Superior temporal gyrus (tissue), 1 donor: ENCODE measurements at regions not wholly inside any gene's neighbourhood (a gene's known extent, or its start where the extent isn't known, plus 50 kb on each side); places are given as distances from the start of the nearest gene placed in this dataset.

Experiments used
- DNase-seq: peaks from one replicate; pipeline ENCODE4 v3.0.0-alpha.2; 2016; ENCODE audit errors: extremely low spot score

DNA sequence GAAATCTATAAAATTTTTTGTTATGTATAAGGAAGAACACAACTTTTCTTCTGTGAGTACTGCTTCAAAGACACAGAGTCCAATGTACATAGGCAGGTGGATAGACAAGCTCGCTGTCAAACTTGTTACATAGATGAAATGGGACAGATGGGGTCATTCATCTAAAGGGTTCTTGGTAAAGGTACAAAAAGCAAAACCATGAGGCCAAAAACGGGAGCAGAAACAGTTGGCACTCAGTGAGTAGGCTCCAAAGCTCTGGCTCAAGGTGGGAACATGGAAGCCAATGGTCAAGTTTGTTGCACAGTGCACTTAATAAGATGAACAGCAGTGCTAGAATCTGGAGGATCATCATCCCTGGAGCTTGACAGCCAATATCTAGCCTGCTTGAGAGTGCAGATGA, 979.0 kb upstream of the EEF2KMT start:
- DNase-seq: no peak

DNA sequence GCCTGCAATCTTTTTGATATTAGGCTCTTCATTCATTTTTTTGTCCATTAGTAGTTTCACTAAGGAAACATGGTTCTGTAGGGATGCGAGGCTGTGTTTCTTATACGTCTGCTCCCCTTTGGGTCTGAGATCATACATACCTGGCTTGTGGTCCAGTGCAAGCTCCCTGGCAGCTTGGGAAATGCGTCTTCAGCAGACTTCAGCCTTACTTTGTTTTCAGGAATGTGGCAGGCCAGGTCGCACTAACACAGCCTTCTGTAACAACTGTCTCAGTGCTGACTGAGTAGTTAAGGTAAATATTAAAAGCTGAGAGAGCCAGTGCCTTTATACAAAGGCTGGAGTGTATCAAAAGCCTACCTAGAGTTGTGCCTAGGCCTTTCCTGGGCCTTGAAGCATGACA, 970.5 kb upstream of the EEF2KMT start:
- no peak for DNase-seq

DNA sequence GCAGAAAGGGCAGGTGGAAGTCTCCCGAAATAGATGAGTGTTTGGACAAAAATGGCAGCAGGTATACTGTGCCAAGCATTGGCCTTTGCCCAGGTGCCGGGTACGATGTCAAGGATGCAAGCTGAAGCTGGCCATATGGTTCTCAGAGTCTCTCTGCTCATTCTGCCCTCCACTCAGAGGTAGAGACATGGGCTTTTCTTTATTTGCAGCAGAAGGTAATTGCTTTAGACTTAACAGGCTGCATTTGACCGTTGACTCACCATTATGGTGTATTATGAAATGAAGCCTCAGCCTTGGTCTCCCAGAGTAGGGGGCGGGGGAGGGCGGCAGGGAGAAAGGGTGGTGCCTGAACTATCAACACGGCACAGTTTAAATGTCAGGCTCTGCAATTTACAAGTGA, 969.1 kb upstream of the EEF2KMT start:
- no peak for DNase-seq

DNA sequence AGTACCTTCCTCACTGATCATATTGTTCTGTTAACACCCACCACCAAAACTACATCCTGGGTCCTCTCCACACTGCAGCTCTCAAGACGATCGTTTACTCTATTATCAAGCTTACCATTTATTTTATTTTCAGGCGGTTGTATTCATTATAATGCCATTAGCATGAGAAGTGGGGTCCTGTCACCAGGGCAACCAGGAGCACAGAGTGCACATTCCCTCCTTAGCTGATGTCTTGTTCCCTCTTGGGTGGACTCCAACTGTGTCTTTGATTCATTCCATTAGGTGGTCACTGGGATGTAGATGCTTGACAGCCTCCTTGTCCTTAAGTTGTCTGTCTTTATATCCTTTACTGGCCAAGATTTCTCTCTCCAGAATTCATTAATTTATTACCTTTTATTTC, 965.9 kb upstream of the EEF2KMT start:
- no peak for DNase-seq

DNA sequence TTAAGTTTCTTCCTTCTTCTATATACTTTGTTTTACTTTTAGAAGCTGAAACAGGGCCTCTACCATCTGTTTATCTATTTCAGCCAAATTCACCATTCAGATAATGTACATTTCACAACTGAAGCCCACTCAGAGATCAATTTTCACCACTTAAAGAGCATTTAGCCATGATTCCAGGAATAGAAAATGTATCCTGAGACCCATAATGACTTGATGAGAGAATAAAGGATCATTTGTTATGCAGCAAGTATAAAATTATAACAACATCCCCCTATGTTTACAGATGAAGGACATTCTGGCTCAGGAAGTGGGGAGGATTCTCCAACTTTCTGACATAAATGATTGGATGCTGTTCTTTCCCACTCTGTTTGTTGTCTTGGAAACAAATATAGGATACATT, 962.1 kb upstream of the EEF2KMT start:
- DNase-seq: no peak

DNA sequence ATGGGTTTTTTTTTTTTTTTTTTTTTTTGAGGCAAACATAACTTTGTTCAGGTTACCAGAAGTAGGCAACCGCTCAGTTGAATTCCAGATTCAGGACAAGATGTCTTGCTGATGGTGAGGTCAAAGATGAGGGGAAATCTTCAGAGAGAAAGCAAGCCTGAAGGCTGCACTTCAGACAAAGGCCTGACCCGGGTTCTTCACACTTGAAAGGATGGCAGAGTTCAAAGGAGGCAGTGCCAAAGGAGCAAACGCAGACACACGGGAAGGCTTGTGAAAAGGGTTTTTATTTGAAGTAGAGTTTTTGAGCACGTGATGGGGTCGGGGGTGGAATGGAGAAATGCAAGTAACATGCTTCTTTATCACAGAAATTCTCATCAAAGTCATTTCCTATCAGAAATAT, 960.2 kb upstream of the EEF2KMT start:
- DNase-seq: no peak

DNA sequence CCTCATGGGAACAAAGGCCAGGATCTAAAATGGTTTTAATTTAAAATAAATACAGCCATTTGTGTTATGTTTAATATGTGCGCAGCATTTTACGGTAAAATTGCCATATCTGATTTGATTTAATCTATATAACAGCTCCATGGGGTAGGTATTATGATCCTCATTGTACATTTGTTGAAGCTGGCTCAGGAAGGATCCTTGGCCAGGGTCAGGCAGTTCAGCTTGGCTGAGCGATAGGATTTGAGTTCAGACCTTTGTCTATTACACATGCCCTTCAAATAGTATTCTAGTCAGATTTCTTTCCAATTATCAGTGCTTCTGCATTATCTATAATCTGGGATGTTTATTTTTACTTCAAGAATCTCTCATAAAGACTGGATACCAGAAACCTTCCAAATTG, 950.4 kb upstream of the EEF2KMT start:
- no peak for DNase-seq

DNA sequence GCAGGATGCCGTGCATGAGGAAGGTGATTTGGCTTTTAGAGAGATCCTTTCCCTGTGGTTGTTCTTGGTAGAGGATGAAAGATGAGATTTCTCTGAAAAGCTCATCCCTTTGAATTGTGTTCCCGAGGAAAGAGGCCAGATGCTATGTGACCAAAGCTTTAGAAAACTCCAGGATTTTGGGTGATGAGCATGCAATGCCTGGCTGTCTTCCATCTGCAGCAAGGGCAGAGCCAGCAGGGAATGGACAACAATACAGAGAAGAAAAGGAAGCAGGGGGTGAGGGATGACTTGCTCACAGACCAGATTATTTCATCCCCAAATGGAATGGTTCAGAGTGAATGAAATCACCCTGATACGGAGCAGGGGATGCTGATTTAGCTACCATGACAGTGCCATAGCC, 949.7 kb upstream of the EEF2KMT start:
- no peak for DNase-seq

DNA sequence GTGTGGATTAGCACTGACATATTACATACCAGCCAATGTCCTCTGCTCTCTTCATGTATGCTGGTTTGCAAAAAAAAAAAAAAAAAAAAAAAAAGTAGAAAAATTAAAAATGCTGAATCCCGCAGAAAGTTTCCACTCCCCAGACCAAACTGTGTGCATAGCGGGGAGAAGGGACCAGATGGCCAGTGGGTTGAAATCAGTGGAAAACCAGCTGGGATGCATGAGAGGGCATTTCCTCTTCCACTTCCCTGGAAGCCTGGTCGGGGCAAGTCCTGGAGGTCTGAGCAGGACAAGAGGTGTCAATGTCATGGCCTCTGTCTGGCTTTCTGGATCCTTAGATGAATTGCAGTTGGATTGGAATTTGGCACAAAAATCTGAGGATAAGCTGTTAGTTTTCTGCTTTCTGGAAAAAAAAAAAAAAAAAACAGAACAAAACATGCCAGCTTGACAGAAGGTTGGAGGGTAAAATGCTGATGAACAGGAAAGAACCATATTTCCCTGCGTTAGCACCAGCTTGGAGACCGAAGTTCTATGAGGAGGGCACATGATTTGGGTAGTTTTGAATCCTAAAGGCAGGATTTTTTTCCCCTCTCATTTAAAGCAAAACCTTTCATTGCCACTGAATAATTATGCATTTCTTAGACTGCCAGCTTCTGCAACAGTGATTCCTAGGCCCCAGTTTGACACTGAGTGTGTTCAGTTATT, 941.5 kb upstream of the EEF2KMT start:
- DNase-seq: no peak

DNA sequence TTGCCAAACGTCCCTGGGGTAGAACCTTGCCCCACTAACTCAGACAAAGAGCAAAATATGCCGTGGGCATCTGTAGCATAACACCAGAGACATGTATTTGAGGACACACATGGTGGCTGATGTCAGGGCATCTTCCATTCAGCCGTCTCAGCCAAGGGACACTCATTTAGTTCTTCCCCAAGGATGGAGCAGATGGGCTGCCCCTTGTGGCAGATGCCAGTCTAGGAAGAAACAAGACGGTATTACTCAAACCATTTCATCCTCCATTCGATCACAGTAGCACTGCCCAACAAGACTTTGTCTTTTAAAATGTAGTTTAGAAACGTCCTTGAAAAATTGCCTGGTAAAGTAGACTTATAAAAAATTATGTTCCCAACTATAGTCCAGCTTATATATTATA, 937.6 kb upstream of the EEF2KMT start:
- DNase-seq: no peak

DNA sequence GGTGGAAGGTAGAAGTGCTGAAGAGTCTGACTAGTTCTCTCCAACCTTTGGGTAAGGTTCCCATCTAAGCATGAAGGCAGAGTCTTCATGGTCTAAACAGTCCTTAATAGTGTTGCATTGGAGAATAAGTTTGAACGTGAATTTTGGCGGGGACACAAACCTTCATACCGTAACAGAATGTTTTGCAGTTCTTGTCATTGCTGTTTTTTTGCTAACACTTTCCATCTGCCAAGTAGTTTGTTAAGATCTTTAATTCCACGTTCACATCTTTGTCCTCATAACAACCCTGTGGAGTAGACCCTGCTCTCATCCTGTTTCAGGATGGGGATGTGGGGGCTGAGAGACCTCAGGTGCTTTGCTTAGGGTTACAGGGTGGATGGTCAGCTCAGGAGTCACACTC, 936.9 kb upstream of the EEF2KMT start:
- no peak for DNase-seq

DNA sequence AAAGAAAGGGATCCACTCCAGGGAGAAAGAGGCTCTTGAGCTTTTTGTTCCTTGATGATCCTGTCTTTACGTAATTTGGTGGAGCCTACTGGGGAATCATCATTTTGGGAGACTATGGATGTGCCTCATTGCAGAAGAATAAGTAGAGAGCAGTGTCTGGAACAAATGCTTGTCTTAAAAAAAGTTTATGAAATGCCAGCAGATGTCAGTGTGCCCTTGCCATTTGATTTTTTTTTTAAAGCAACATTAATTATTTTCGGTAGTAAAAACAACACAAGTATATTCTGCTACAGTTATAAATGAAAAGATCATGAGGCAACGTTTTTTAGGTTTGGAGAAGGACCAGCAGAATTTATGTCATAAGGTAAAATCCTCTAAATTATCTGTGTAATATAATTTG, 934.8 kb upstream of the EEF2KMT start:
- no peak for DNase-seq

DNA sequence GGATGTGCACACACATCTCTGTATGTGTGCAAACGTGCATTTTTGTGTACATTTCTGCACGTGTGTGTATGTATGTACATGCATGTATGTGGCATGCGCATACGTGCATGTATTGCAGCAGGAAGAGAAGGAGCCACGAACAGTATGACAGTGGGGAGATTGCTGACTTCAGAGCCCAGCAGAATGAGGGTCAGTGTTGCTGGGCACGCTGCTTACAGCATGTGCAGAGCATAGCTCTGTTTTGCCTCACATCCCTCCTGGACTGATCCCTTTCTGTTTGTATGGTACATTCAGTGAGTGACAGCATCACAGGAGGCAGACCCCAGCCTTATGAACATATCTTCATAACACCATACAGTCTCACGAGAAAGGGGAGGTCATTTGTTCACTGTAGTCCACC, 934.0 kb upstream of the EEF2KMT start:
- DNase-seq: no peak

DNA sequence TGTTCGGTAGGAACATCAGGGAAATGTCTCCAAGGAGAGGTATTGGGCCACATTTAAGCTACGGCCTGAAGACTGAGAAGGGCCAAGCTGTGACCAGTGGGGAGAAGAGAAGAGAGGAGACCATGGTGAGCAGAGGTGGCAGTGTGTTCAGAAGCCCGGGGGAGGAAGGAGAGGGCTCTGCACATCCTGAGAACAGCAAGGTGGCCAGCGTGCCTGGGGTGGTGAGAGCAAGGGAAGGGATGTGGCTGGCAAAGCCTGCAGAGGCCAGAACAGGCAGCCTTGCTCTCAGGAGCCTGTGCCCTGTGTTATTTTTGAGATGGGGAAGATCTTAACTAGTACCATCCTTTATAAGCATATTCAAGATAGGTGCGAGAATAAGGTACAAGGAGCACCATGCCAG, 933.5 kb upstream of the EEF2KMT start:
- DNase-seq: no peak

DNA sequence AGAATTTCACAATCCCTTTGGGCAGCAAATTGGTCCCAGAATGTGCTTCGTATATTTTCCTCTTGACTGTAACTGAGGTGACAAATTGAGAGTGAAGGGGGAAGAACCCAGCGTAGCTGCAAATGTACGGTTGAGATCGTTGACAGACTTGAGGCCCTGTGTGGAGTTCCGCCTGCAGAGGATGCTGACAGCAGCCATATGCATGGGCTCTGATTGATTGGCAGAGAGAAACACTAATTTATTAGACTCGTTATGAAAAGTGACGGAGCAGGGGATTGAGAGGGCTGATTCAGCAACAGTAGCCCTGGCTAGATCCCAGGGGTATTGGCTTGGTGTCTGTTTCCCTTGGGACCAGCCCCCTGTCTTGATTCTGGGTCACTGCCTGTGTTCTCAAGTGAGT, 930.1 kb upstream of the EEF2KMT start:
- DNase-seq: no peak

DNA sequence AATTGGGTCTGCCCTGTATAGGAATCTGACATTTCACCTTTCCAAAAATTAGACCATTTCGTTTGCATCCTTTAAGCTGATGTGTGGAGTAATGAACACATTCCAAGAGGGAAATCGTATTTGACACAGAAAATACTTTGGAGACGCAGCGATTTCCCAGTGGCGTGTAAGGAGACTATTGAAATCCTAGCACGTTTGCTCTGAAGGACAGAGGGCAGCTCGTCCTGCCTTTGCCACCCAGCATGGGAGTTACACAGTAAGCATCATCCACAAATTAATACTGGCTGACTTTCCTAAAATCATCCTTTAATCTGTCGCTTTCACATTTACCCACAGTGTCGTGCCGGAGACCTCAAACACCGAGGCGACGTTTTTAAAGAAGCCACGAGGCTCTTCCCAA, 925.9 kb upstream of the EEF2KMT start:
- no peak for DNase-seq

DNA sequence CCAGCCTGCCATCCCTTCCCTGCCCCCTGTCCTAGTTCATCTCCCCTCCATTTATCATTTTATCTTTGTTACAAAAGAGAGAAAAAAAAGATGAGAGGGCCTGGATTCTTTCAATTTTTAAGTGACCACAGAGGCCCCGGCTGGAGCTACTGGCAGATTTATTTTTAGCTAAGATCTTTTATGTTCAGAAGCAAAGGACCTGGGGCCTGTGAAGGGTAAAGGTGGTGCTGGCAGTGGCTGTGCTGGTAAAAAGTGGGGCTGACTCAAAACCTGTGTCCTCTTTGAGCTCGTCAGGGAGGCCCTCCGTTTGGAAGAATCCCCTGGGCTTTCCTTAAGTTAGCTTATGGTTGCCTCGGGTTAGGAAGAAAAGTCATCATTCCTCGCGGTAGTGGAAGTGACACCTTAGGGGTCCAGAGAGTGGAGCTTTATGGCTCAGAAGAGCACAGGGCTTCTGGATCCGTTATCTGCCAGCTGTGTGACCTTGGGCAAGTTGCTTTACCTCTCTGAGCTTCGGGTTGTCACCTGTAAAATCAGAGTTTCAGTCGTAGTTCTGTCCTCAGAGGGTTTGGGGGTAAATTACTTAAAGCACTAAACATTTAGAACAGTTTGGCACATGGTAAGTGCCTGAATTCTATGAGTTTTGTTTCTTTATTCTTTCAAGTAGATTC, 923.8 kb upstream of the EEF2KMT start:
- no peak for DNase-seq

DNA sequence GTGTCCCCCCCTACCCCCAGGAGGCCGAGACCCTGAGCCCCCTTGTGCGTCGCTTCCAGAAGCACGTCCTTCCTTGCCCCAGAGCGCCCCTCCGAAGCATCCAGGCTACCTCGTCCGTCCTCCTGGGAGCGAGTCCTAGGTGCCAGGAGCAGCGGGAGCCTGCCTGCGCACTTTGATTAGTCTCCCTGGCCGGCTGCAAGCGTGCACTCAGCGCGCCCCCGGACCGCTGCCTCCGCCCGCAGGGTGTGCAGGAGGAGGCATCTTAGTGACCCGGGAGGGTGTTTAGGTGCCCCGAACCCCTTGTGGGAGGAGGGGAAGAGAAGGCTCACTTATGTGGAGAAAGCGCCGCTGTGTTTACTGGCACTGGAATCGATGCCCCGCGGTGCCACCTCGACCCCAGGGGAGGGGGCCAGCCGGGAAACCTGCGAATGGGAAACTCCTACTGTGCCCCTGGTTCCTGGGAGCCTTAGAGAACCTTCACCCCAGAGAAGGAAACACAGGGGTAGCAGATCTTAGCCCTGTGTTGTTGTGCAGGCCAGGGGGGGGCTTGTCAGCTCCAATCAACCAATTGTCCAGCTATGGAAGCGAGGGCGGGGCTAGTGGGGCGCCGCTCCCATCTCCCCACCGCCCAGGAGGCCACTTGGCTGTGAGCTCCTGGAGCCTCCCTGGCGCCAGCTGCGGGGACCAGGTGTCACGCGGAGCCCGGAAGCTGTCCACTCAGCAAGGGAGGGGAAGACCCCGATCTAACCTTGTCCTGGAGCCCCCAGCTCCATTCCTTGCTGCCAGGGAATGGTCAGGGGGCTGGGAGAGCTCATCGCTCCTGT, 922.8 kb upstream of the EEF2KMT start:
- no peak for DNase-seq

DNA sequence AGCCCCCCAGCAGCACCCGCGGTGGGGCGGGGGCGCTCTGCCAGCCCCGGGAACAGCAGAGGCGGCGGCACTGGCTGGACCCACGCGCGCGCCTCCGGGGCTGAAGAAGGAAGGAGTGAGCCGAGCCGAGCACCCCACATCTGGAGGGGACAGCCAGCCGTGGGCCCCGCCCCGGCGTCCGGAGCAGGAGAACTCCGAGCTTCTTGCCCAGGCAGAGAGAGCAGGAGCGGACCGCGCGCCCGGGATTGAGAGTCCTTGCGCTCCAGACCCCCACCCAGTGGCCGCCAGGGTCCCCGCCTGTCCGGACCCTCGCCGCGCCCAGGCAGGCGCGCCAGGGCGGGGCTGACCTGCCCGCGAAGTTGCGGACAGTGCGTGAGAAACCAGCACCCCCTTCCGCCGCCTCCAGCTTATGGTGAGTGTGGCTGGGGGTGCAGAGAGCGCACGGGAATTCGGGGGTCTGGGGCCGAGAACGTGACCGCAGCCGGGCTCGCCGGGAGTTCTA, 921.9 kb upstream of the EEF2KMT start:
- no peak for DNase-seq

DNA sequence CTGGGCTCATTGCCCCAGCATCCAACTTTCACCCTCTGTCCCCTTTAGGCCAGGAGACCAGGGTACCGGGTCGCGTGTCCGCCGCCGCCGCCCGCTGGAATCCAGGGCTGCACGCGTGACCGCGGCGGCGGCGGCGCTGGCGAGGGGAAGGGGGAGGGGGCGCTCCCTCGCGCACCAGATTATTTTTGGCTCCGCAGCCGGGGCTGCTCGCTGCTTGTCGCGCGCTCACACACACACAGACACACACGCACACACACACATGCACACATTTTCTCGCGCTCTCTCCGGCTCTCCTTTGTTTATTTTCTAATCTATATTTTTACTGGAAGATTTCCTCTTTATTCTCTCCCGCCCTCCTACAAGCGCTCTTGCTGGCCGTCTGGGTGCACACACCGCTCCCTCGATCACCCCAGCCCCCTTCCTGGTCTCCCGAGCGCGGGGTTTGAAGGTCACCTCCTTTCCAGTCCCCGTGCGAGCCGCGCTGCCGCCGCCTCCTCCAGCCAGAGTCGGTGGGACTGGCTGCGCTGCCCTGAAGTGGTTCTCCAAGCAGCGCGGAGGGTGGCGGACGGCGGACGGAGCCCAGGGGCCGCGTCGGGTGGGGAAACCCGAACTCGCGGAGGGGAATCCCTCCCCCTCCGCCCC, 921.4 kb upstream of the EEF2KMT start:
- DNase-seq: no peak

DNA sequence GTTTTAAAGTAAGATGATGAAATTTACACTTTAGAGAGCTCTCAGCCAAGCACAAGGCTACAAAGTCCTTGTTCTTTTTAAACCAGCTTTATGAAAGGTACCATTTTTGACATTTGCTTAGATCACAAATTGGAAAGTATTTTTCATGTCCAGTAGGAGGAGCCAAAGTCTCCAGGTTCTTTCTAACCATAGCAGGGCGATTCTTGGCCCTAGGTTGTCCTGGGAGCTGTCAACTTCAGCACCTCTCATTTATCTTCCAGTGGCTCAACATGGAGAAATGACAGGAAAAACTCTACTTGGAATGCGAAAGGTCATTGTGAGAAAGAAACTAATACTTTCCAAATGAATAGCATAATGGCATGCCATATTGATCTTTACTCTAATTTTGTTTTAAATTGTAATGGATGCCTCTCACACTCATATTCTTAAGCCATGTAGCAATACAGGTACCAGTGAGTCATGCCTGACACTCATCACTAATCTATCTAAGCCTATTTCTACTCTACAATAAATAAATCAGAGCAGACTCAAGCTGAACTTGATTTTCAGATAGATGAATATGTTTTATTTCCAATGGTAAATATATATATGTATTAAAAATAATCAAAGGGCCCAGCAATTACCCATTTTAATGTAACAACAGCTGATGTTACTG, 919.1 kb upstream of the EEF2KMT start:
- no peak for DNase-seq

DNA sequence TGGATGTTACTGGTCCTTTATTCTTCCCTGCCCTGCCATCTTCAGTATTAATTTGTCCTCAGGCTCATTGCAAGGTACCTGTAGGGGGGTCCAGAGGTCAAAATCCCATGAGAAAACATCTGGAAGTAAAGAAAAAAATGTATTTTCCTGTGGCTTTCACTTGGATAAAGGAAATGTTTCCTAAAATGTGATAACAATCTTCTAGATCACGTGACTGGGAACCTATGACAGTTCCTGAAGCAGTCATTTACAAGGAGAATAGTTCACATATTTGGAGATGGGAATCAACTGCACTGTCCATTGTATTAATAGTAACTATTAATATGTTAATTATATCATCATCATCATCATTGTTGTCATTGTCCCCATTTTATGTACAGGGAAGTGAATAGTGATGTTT, 915.1 kb upstream of the EEF2KMT start:
- DNase-seq: no peak
